Sigmoid colon (tissue), 6 donors: ENCODE measurements at regions not wholly inside any gene's neighbourhood (a gene's known extent, or its start where the extent isn't known, plus 50 kb on each side); places are given as distances from the start of the nearest gene placed in this dataset.

ENCODE experiments used
- DNase-seq: peaks from one replicate; pipeline ENCODE4 v3.0.0-alpha.2; 2019
- H3K27ac ChIP-seq, 4 donors: fragments of 200-600 bp; sonication (generic); one replicate each; pipeline ENCODE4 v1.5.1; 2016 to 2019; ENCODE audit warnings: mild to moderate bottlenecking in 1 of 4
- H3K27me3 ChIP-seq, 3 donors: fragments of 200-600 bp; sonication (generic); one replicate each; pipeline ENCODE4 v1.5.1; 2019; ENCODE audit warnings: mild to moderate bottlenecking in 1 of 3
- H3K36me3 ChIP-seq, 4 donors: fragments of 200-600 bp; sonication (generic); one replicate each; pipeline ENCODE4 v1.5.1; 2016 to 2019
- H3K4me1 ChIP-seq, 4 donors: fragments of 200-600 bp; sonication (generic); one replicate each; pipeline ENCODE4 v1.5.1; 2017 to 2019
- H3K4me3 ChIP-seq, 4 donors: fragments of 200-600 bp; sonication (generic); one replicate each; pipeline ENCODE4 v1.5.1; 2017 to 2019; ENCODE audit warnings: mild to moderate bottlenecking in 2 of 4, moderate library complexity in 1 of 4
- H3K9me3 ChIP-seq, 4 donors: fragments of 200-600 bp in 3 of 4; sonication (generic) in 3 of 4; one replicate each; pipeline versions ENCODE4 v1.5.1 to v1.6.1; 2013 to 2019
- CTCF ChIP-seq, 4 experiments: fragments of 450-650 bp in 3 of 4; fragments of 200-600 bp in 1 of 4; IDR thresholded peaks; one replicate each; pipeline ENCODE4 v1.5.1; 2016 to 2019; ENCODE audit warnings: antibody characterized with exemption in 4 of 4, mild to moderate bottlenecking in 3 of 4, moderate library complexity in 2 of 4
- EP300 ChIP-seq, 4 donors: sonication (generic); formaldehyde crosslinking; IDR thresholded peaks; one replicate each; pipeline ENCODE4 v1.6.1; 2017; ENCODE audit warnings: antibody characterized with exemption in 4 of 4
- POLR2A ChIP-seq, 2 donors: fragments of 450-650 bp; IDR thresholded peaks; one replicate each; pipeline ENCODE4 v1.6.1; 2016; ENCODE audit warnings: antibody characterized with exemption in 2 of 2, mild to moderate bottlenecking in 2 of 2, moderate library complexity in 2 of 2
- POLR2AphosphoS5 ChIP-seq, 4 donors: sonication (generic); formaldehyde crosslinking; IDR thresholded peaks; one replicate each; pipeline ENCODE4 v1.6.1; 2017; ENCODE audit warnings: antibody characterized with exemption in 4 of 4
- WGBS, 2 donors: extraction: QIAGEN DNeasy Blood & Tissue Kit; methylation state at CpG; one replicate each; pipeline ENCODE4 v1.1.7; 2013; 5-methylcytosine and 5-hydroxymethylcytosine counted together
- intact Hi-C: fragments of 100-400 bp; cut with DNase I; formaldehyde crosslinking; loops from one replicate; pipeline ENCODE4 v1.15.1; 2023
- donor health status: healthy with polysubstance abuse.
- donor health status: healthy.

GRCh38 chr3:102140116-102140515, 290.8 kb downstream of the NFKBIZ start:
- peaks cover 0 to 41% (median 39%) of the 10 kb centered on the region in 4 donors for H3K4me1 ChIP-seq
- no peaks in the 10 kb centered on the region for H3K27me3 ChIP-seq
- H3K27ac ChIP-seq, result no peak overlapping the region
- TF ChIP-seq CTCF (IDR thresholded peaks at IDR 0.05) (no peak), POLR2AphosphoS5 (IDR thresholded peaks at IDR 0.05) (no peak), POLR2A (IDR thresholded peaks at IDR 0.05) (no peak), EP300 (IDR thresholded peaks at IDR 0.05) (no peak)
- intact Hi-C loops, result no loop called here
- no peak for DNase-seq
- H3K4me3 ChIP-seq, result no peak overlapping the region
- H3K36me3 ChIP-seq, result no peaks in the 10 kb centered on the region
- no peaks in the 10 kb centered on the region for H3K9me3 ChIP-seq
- 94 to 95% methylated on average over 3 of the region's 3 CpGs for WGBS, 2 donors

GRCh38 chr3:102141096-102141927, 292.0 kb downstream of the NFKBIZ start:
- Histone ChIP-seq H3K27me3 (no peaks in the 10 kb centered on the region), H3K4me1 (peaks cover 0 to 41% (median 39%) of the 10 kb centered on the region in 4 donors), H3K4me3 (no peak overlapping the region), H3K27ac (peak overlapping the region; percentile 52 to 72 (median 58)), H3K9me3 (no peaks in the 10 kb centered on the region), H3K36me3 (no peaks in the 10 kb centered on the region)
- WGBS, 2 donors, result 74 to 77% methylated on average over 5 of the region's 5 CpGs
- no peak for DNase-seq
- intact Hi-C loops, result no loop called here
- TF ChIP-seq POLR2A (IDR thresholded peaks at IDR 0.05) (no peak), POLR2AphosphoS5 (IDR thresholded peaks at IDR 0.05) (peak in 2 of 4 donors; percentile 57 to 69)

GRCh38 chr3:102141928-102142239, 292.6 kb downstream of the NFKBIZ start:
- TF ChIP-seq CTCF (IDR thresholded peaks at IDR 0.05), result no peak
- TF ChIP-seq POLR2A (IDR thresholded peaks at IDR 0.05), result no peak
- TF ChIP-seq POLR2AphosphoS5 (IDR thresholded peaks at IDR 0.05), result peak in 1 of 4 donors; percentile 7
- WGBS, 2 donors, result 90 to 95% methylated on average over 1 of the region's 1 CpG
- H3K4me3 ChIP-seq, result no peak overlapping the region
- no peak for DNase-seq
- peak overlapping the region; percentile 52 to 72 (median 58) for H3K27ac ChIP-seq
- H3K4me1 ChIP-seq, result peaks cover 0 to 41% (median 39%) of the 10 kb centered on the region in 4 donors
- no peaks in the 10 kb centered on the region for H3K9me3 ChIP-seq
- intact Hi-C loops, result no loop called here
- H3K27me3 ChIP-seq, result no peaks in the 10 kb centered on the region
- no peaks in the 10 kb centered on the region for H3K36me3 ChIP-seq

- TF ChIP-seq CTCF (IDR thresholded peaks at IDR 0.05) (no peak), POLR2A (IDR thresholded peaks at IDR 0.05) (no peak)
- 74 to 80% methylated on average over 2 of the region's 2 CpGs for WGBS, 2 donors
- H3K27ac ChIP-seq, result peak overlapping the region; percentile 52 to 72 (median 58)
These were observed 292.3 kb upstream of the ZPLD1 start for GRCh38 chr3:102142379-102143060.

GRCh38 chr3:102143536-102143935, 291.3 kb upstream of the ZPLD1 start:
- H3K4me3 ChIP-seq, result no peak overlapping the region
- peaks cover 0 to 41% (median 39%) of the 10 kb centered on the region in 4 donors for H3K4me1 ChIP-seq
- no peak for DNase-seq
- TF ChIP-seq POLR2A (IDR thresholded peaks at IDR 0.05), result no peak
- WGBS, 2 donors, result 94 to 97% methylated on average over 1 of the region's 1 CpG
- H3K9me3 ChIP-seq, result no peaks in the 10 kb centered on the region
- intact Hi-C loops, result no loop called here
- peak overlapping the region in 3 of 4 donors; percentile 34 to 55 (median 55) for H3K27ac ChIP-seq
- H3K36me3 ChIP-seq, result no peaks in the 10 kb centered on the region
- H3K27me3 ChIP-seq, result no peaks in the 10 kb centered on the region

More at GRCh38 chr3:102142379-102143060, 292.3 kb upstream of the ZPLD1 start:
- H3K36me3 ChIP-seq, result no peaks in the 10 kb centered on the region
- H3K9me3 ChIP-seq, result no peaks in the 10 kb centered on the region
- H3K4me1 ChIP-seq, result peaks cover 0 to 41% (median 39%) of the 10 kb centered on the region in 4 donors
- H3K4me3 ChIP-seq, result no peak overlapping the region
- no peaks in the 10 kb centered on the region for H3K27me3 ChIP-seq
- intact Hi-C loops, result no loop called here
- DNase-seq, result no peak
